GM19238 (cell line): ENCODE measurements at regions not wholly inside any gene's neighbourhood (a gene's known extent, or its start where the extent isn't known, plus 50 kb on each side); places are given as distances from the start of the nearest gene placed in this dataset.

Experiments
- DNase-seq: peaks from one replicate; pipeline ENCODE4 v3.0.0; 2011; ENCODE audit warnings: low spot score; ENCODE audit not compliant: insufficient read length

GRCh38 chr5:72040513-72040912, 66.8 kb upstream of the MAP1B start:
- DNase-seq, result no peak

GRCh38 chr5:72041654-72042053, 65.6 kb upstream of the MAP1B start:
- DNase-seq, result no peak

GRCh38 chr5:72042097-72042496, 65.2 kb upstream of the MAP1B start:
- DNase-seq, result no peak

GRCh38 chr5:72045692-72046091, 61.6 kb upstream of the MAP1B start:
- DNase-seq, result no peak

GRCh38 chr5:72046106-72046505, 61.2 kb upstream of the MAP1B start:
- DNase-seq, result no peak

DNA sequence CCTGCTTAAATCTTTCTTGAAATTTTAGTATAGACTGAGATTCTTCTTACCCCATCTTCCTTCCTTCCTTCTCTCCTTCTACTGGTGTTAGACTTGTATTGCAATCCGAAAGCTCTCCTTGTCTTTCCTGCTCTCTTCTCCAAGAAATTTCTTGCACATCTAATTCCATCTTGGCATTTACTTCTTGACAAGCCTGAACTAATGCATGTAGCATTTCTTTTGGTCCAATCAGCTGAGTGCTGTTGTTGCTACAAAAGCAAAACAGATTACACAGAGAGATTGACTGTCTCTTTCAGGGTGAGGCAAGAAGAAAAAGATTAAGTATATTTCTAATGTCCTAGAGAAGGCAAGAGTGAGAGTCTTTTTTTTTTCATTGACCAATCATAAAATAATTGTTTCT, 51.6 kb upstream of the MAP1B start:
- no peak for DNase-seq
